Endodermal cell (in vitro differentiated cells): ENCODE measurements at regions not wholly inside any gene's neighbourhood (a gene's known extent, or its start where the extent isn't known, plus 50 kb on each side); places are given as distances from the start of the nearest gene placed in this dataset.
"Not testable (repeated sequence)": the region's sequence is repeated elsewhere in the genome, so short reads cannot be mapped to it uniquely, and the experiment has no call there.

Experiments used
- DNase-seq: peaks from one replicate; pipeline ENCODE4 v3.0.0-alpha.2; 2017
- H3K27ac ChIP-seq: 2 replicates; pipeline ENCODE4 v1.5.1; 2013; ENCODE audit warnings: mild to moderate bottlenecking, low read depth, low read length, moderate library complexity
- H3K27me3 ChIP-seq: 2 replicates; pipeline ENCODE4 v1.6.1; 2013; ENCODE audit warnings: mild to moderate bottlenecking, low read length, moderate library complexity; ENCODE audit not compliant: insufficient read depth, control insufficient read depth, poor library complexity, severe bottlenecking
- H3K36me3 ChIP-seq: 2 replicates; pipeline ENCODE4 v1.7.0; 2013; ENCODE audit warnings: mild to moderate bottlenecking, low read length, moderate library complexity; ENCODE audit not compliant: control insufficient read depth, insufficient read depth
- H3K4me1 ChIP-seq: one replicate; pipeline ENCODE4 v1.7.0; 2013; ENCODE audit warnings: low read length; ENCODE audit not compliant: control insufficient read depth, insufficient read depth
- H3K4me3 ChIP-seq: 2 replicates; pipeline ENCODE4 v1.5.1; 2013; ENCODE audit warnings: mild to moderate bottlenecking, low read length, moderate library complexity
- H3K9ac ChIP-seq: 2 replicates; pipeline ENCODE4 v1.6.1; 2013; ENCODE audit warnings: mild to moderate bottlenecking, low read length, moderate library complexity; ENCODE audit not compliant: poor library complexity, severe bottlenecking; ENCODE audit errors: extremely low read depth
- H3K9me3 ChIP-seq: 2 replicates; pipeline ENCODE4 v1.6.1; 2013; ENCODE audit warnings: mild to moderate bottlenecking, low read length, moderate library complexity; ENCODE audit not compliant: control insufficient read depth
- H3K27ac Mint-ChIP-seq: 2 replicates; pipeline ENCODE4 v1.8.0; 2020; ENCODE audit warnings: mixed read lengths
- H3K27me3 Mint-ChIP-seq: 2 replicates; pipeline ENCODE4 v1.8.0; 2021; ENCODE audit warnings: mild to moderate bottlenecking, mixed read lengths; ENCODE audit not compliant: insufficient read depth
- H3K36me3 Mint-ChIP-seq: 2 replicates; pipeline ENCODE4 v1.8.0; 2020; ENCODE audit warnings: low read depth, mixed read lengths
- H3K4me1 Mint-ChIP-seq: 2 replicates; pipeline ENCODE4 v1.8.0; 2020; ENCODE audit warnings: mixed read lengths
- H3K4me3 Mint-ChIP-seq: 2 replicates; pipeline ENCODE4 v1.8.0; 2020; ENCODE audit warnings: mild to moderate bottlenecking, moderate library complexity, mixed read lengths
- H3K9me3 Mint-ChIP-seq: 2 replicates; pipeline ENCODE4 v1.8.0; 2020; ENCODE audit warnings: mild to moderate bottlenecking, mixed read lengths
- CTCF ChIP-seq: fragments of 200-600 bp; sonication (generic); conservative IDR thresholded peaks from 2 replicates; pipeline ENCODE4 v1.5.0; 2021; ENCODE audit warnings: antibody characterized with exemption, mild to moderate bottlenecking
- WGBS, 2 experiments: methylation state at CpG; one replicate each; pipeline versions ENCODE4 v1.1.5 to v1.1.7; 2013; ENCODE audit warnings: missing lambda C conversion rate in 2 of 2, mixed read lengths in 1 of 2; ENCODE audit not compliant: insufficient coverage in 1 of 2, insufficient read length in 1 of 2; 5-methylcytosine and 5-hydroxymethylcytosine counted together

GRCh38 chr6:166235666-166236292 lies 68.1 kb upstream of the TBXT start:
- no peaks in the 10 kb centered on the region for H3K9me3 Mint-ChIP-seq
- H3K27me3 ChIP-seq: no peaks in the 10 kb centered on the region
- no peak overlapping the region for H3K9ac ChIP-seq
- no peaks in the 10 kb centered on the region for H3K36me3 Mint-ChIP-seq
- H3K9me3 ChIP-seq: no peaks in the 10 kb centered on the region
- peaks cover 22% of the 10 kb centered on the region for H3K4me1 Mint-ChIP-seq
- H3K27me3 Mint-ChIP-seq: peaks cover 3% of the 10 kb centered on the region
- no peak overlapping the region for H3K27ac Mint-ChIP-seq
- WGBS, 2 experiments: 92 to 93% methylated on average over 10 to 17 of the region's 17 CpGs
- no peak overlapping the region for H3K4me3 ChIP-seq
- no peaks in the 10 kb centered on the region for H3K36me3 ChIP-seq
- no peaks in the 10 kb centered on the region for H3K4me1 ChIP-seq
- no peak overlapping the region for H3K27ac ChIP-seq
- peak; percentile 59 for TF ChIP-seq CTCF
- DNase-seq: peak; percentile 50
- H3K4me3 Mint-ChIP-seq: no peak overlapping the region

GRCh38 chr6:166231181-166231580 lies 63.5 kb upstream of the TBXT start:
- H3K4me3 Mint-ChIP-seq, H3K36me3 Mint-ChIP-seq, H3K4me3 ChIP-seq, DNase-seq, H3K9me3 Mint-ChIP-seq, H3K27ac ChIP-seq, H3K9me3 ChIP-seq, H3K27ac Mint-ChIP-seq, H3K4me1 Mint-ChIP-seq, H3K36me3 ChIP-seq, H3K9ac ChIP-seq, H3K4me1 ChIP-seq: not testable (repeated sequence)
- WGBS, 2 experiments: 100% methylated on average over 2 of the region's 2 CpGs; no CpG with 5 or more reads in 1 of the 2 experiments
- H3K27me3 ChIP-seq: peaks cover 13% of the 10 kb centered on the region
- H3K27me3 Mint-ChIP-seq: peaks cover 13% of the 10 kb centered on the region

GRCh38 chr6:166228839-166229528 lies 61.3 kb upstream of the TBXT start:
- TF ChIP-seq CTCF: no peak
- Histone ChIP-seq H3K27me3 (peaks cover 13% of the 10 kb centered on the region), H3K9me3 (no peaks in the 10 kb centered on the region), H3K9ac (no peak overlapping the region), H3K4me3 (no peak overlapping the region), H3K27ac (no peak overlapping the region), H3K4me1 (no peaks in the 10 kb centered on the region), H3K36me3 (no peaks in the 10 kb centered on the region)
- DNase-seq: peak; percentile 73
- H3K27ac Mint-ChIP-seq: no peak overlapping the region
- WGBS, 2 experiments: 70 to 96% methylated on average over 6 to 16 of the region's 16 CpGs
- no peak overlapping the region for H3K4me3 Mint-ChIP-seq
- H3K36me3 Mint-ChIP-seq: no peaks in the 10 kb centered on the region
- peaks cover 16% of the 10 kb centered on the region for H3K27me3 Mint-ChIP-seq
- no peaks in the 10 kb centered on the region for H3K9me3 Mint-ChIP-seq
- peaks cover 5% of the 10 kb centered on the region for H3K4me1 Mint-ChIP-seq
